ENCODE measurements at regions not wholly inside any gene's neighbourhood (a gene's known extent, or its start where the extent isn't known, plus 50 kb on each side); places are given as distances from the start of the nearest gene placed in this dataset.

DNA sequence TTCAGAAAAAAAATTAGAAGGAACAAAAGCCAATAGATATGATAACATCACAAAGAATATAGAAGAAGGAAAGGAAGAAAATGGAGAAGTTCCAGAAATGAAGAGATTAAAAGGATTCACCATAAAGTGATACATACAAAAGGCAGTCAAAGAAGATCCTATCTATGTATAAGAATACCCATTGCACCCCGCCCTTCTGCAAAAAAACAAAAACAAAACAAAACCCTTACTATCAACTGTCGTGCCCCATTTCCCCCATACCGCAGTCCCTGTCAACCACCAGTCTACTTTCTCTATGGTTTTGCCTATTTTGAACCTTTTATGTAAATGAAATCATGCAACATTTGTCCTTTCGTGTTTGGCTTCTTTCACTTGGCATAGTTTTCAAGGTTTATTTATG is 385.6 kb downstream of the PRDM5 start:
- in situ Hi-C loops (cut with MboI; ENCODE audit: low pct_unique_long_range_greater_than_20kb, low sequenced_read_pairs): no loop called here
- DNase-seq: no peak

DNA sequence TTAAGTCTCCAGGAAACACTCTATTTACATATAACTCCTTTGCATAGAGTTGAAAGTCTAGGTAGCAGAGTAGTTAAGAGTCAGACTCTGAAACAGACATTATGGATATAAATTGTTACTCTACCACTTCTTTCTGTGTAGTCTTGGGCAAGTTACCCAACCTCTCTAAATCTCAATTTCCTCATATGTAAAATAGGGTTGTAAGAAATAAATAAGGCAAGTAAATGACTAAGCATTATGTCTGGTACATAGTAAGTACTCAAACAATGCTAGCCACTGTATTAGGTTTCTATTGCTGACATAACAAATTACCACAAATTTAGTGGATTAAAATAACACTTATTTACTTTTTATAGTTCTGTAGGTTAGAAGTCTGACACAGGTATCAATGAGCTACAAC is 394.1 kb downstream of the PRDM5 start:
- no peak for DNase-seq

GRCh38 chr4:120526033-120526432 is 396.5 kb downstream of the PRDM5 start:
- in situ Hi-C loops (cut with MboI; ENCODE audit: low pct_unique_long_range_greater_than_20kb, low sequenced_read_pairs): no loop called here
- DNase-seq: no peak

More for the DNA sequence above, 394.1 kb downstream of the PRDM5 start:
- in situ Hi-C loops (cut with MboI; ENCODE audit: low pct_unique_long_range_greater_than_20kb, low sequenced_read_pairs): no loop called here

GRCh38 chr4:120525106-120525505 is 397.4 kb downstream of the PRDM5 start:
- in situ Hi-C loops (cut with MboI; ENCODE audit: low pct_unique_long_range_greater_than_20kb, low sequenced_read_pairs): no loop called here

DNA sequence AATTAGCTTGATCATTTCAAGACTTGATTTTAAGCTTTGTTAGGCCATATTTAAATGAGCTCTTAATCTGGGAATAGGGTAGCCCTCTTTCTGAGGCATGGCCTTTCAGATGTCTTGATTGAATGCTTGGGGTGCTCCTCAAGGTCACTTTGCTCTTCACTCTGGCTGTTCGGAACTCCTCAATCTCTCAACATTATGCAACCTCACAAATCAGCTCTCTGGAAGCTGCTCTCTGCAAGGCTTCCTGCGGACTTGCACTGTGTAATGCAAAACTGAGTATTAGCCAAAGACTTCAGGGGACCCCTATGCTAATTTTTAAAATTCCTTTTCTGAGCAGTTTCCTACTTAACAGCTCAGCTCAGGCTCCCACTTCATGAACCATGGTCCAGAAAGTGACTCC is 398.3 kb downstream of the PRDM5 start:
- in situ Hi-C loops (cut with MboI; ENCODE audit: low pct_unique_long_range_greater_than_20kb, low sequenced_read_pairs): no loop called here
- no peak for DNase-seq

More at GRCh38 chr4:120525106-120525505, 397.4 kb downstream of the PRDM5 start:
- DNase-seq: no peak

GRCh38 chr4:120520761-120521160 is 401.8 kb downstream of the PRDM5 start:
- in situ Hi-C loops (cut with MboI; ENCODE audit: low pct_unique_long_range_greater_than_20kb, low sequenced_read_pairs): no loop called here
- no peak for DNase-seq

- peak; percentile 1 for DNase-seq
- in situ Hi-C loops (cut with MboI; ENCODE audit: low pct_unique_long_range_greater_than_20kb, low sequenced_read_pairs): no loop called here
These were observed 404.6 kb downstream of the PRDM5 start for GRCh38 chr4:120517966-120518365.

- DNase-seq: no peak
- in situ Hi-C loops (cut with MboI; ENCODE audit: low pct_unique_long_range_greater_than_20kb, low sequenced_read_pairs): no loop called here
These were observed 412.8 kb downstream of the PRDM5 start for GRCh38 chr4:120509719-120510118.

GRCh38 chr4:120509222-120509621 is 413.3 kb downstream of the PRDM5 start:
- in situ Hi-C loops (cut with MboI; ENCODE audit: low pct_unique_long_range_greater_than_20kb, low sequenced_read_pairs): no loop called here
- DNase-seq: no peak

DNA sequence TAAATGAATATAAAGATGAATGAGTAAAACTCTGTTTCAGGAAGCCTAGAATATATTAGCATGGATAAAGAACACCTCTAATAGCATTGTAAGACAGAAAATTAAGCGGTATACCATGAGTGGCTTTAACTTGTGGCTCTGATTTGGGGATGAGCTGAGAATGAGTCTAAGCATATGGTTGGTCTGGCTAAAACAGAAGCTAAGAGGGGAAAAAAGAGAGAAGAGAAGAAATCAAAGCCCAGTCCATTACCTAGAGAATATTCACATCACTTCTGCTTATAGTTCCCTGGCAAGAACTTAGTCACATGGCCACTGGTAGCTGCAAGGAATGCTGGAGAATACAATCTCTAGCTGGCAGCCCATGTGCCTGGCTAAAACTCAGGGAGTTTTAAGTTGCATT is 414.5 kb downstream of the PRDM5 start:
- in situ Hi-C loops (cut with MboI; ENCODE audit: low pct_unique_long_range_greater_than_20kb, low sequenced_read_pairs): no loop called here
- no peak for DNase-seq

- DNase-seq: no peak
- in situ Hi-C loops (cut with MboI; ENCODE audit: low pct_unique_long_range_greater_than_20kb, low sequenced_read_pairs): no loop called here
These were observed 416.0 kb downstream of the PRDM5 start for GRCh38 chr4:120506536-120506935.

GRCh38 chr4:120498678-120499077 is 423.8 kb downstream of the PRDM5 start:
- in situ Hi-C loops (cut with MboI; ENCODE audit: low pct_unique_long_range_greater_than_20kb, low sequenced_read_pairs): no loop called here
- DNase-seq: no peak

DNA sequence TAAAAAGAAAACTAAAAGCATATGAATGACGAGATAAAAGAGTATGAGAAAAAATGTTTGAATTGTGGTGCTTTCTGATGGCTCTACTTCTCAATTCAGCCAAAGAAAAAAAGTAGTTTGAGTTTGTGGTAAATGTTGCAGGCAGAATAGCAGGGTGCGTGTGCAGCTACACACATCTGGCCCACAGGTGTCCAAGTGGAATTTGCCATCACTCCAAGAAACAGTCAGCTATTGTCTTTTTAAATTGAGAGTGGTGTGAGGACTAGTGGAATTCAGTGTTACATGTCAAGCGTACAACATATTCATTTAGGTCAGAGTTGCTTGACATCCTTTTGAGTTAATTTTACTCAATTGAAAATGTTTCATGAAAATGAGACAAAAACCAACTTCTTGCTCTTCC is 424.8 kb upstream of the MAD2L1 start:
- in situ Hi-C loops (cut with MboI; ENCODE audit: low pct_unique_long_range_greater_than_20kb, low sequenced_read_pairs): no loop called here
- DNase-seq: no peak

GRCh38 chr4:120481756-120482155 is 415.1 kb upstream of the MAD2L1 start:
- DNase-seq: no peak
- in situ Hi-C loops (cut with MboI; ENCODE audit: low pct_unique_long_range_greater_than_20kb, low sequenced_read_pairs): no loop called here

DNA sequence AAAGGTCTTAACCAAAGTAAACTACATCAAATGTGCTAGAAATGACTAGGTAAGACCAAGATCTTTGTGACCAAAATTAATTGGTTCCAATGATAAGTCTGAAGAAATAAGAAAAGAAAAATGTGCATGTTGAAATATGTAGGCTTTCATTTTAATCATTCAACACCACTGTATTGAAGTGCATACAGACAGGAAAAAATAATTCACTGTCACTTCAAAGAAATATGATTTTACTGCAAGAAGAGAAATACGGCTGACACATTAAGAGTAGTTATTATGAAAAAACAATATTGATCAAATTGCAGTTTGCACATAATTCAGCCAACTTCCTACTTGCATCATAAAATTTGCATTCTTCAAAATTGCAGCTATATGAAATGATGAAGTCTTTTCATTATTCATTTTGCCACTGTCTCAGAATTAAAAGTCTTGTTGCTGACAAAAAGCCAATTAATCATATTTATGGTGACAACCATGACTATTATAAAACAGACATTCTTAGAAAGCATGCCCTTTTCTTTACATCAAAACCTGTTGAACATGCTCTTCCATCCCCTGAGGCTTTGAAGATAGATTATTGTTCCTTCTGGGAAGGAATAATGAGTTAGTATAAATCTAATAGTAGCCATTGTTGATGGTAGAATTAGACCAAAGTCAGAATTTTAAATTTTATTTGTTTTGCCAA is 405.9 kb upstream of the MAD2L1 start:
- in situ Hi-C loops (cut with MboI; ENCODE audit: low pct_unique_long_range_greater_than_20kb, low sequenced_read_pairs): no loop called here
- DNase-seq: no peak

- no peak for DNase-seq
- in situ Hi-C loops (cut with MboI; ENCODE audit: low pct_unique_long_range_greater_than_20kb, low sequenced_read_pairs): no loop called here
These were observed 399.8 kb upstream of the MAD2L1 start for GRCh38 chr4:120466429-120466828.

GRCh38 chr4:120454788-120455187 is 388.1 kb upstream of the MAD2L1 start:
- DNase-seq: no peak
- in situ Hi-C loops (cut with MboI; ENCODE audit: low pct_unique_long_range_greater_than_20kb, low sequenced_read_pairs): no loop called here

GRCh38 chr4:120452536-120452935 is 385.9 kb upstream of the MAD2L1 start:
- in situ Hi-C loops (cut with MboI; ENCODE audit: low pct_unique_long_range_greater_than_20kb, low sequenced_read_pairs): no loop called here
- no peak for DNase-seq

GRCh38 chr4:120452001-120452400 is 385.4 kb upstream of the MAD2L1 start:
- no peak for DNase-seq
- in situ Hi-C loops (cut with MboI; ENCODE audit: low pct_unique_long_range_greater_than_20kb, low sequenced_read_pairs): no loop called here

GRCh38 chr4:120447774-120448173 is 381.1 kb upstream of the MAD2L1 start:
- in situ Hi-C loops (cut with MboI; ENCODE audit: low pct_unique_long_range_greater_than_20kb, low sequenced_read_pairs): no loop called here

DNA sequence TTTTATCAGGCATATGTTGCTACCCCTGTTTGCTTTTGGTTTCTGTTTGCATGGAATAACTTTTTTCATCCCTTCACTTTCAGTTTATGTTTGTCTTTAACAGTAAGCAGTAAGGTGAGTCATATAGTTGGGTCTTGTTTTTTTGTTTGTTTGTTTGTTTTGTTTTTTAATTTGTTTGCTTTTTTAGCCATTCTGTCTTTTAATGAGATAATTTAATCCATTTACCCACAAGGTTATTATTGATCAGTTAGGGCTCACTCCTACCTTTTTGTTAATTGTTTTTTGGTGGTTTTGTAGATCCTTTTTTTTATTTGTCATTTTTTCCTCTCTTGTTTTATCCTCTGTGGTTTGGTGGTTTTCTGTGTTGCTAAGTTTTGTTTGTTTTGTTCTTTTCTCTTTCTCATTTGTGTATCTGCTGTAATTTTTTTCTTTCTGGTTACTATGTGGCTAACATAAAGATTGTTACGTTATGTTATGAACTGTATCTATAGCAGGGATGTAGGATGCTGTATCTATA is 379.5 kb upstream of the MAD2L1 start:
- DNase-seq: no peak
- in situ Hi-C loops (cut with MboI; ENCODE audit: low pct_unique_long_range_greater_than_20kb, low sequenced_read_pairs): no loop called here

More at GRCh38 chr4:120447774-120448173, 381.1 kb upstream of the MAD2L1 start:
- DNase-seq: no peak

Data from KBM-7 (cell line).